ENCODE measurements at regions not wholly inside any gene's neighbourhood (a gene's known extent, or its start where the extent isn't known, plus 50 kb on each side); places are given as distances from the start of the nearest gene placed in this dataset.
"Not testable (repeated sequence)": the region's sequence is repeated elsewhere in the genome, so short reads cannot be mapped to it uniquely, and the experiment has no call there.

- no peaks in the 10 kb centered on the region for H3K79me2 ChIP-seq (ENCODE audit: low read length)
- H3K27ac ChIP-seq (ENCODE audit: low read length), result no peak overlapping the region
- H3K9me3 ChIP-seq (ENCODE audit: insufficient read depth, low read length), result no peaks in the 10 kb centered on the region
- no peak overlapping the region for H3K9ac ChIP-seq (ENCODE audit: low read length)
- H3K4me3 ChIP-seq (ENCODE audit: low read length), result no peak overlapping the region
- H3K36me3 ChIP-seq (replicated peaks; ENCODE audit: low read depth, low read length), result no peaks in the 10 kb centered on the region
- no peaks in the 10 kb centered on the region for H3K4me1 ChIP-seq (ENCODE audit: low read length)
- H3K27me3 ChIP-seq (ENCODE audit: low read depth, low read length), result no peaks in the 10 kb centered on the region
- no peak for TF ChIP-seq EZH2phosphoT487 (IDR thresholded peaks at IDR 0.05; ENCODE audit: low read depth)
- no peak for TF ChIP-seq CTCF (IDR thresholded peaks at IDR 0.05; ENCODE audit: low read depth, low read length)
- no peak overlapping the region for H3K4me2 ChIP-seq (ENCODE audit: low read length)
- H2AFZ ChIP-seq (ENCODE audit: low read depth, low read length), result no peak overlapping the region
- H4K20me1 ChIP-seq (ENCODE audit: insufficient read depth, low read length), result no peaks in the 10 kb centered on the region
These were observed 275.4 kb downstream of the FAT4 start for GRCh38 chr4:125590158-125590557.

- H3K9me3 ChIP-seq (ENCODE audit: insufficient read depth, low read length), result no peaks in the 10 kb centered on the region
- no peak overlapping the region for H3K9ac ChIP-seq (ENCODE audit: low read length)
- H3K27me3 ChIP-seq (ENCODE audit: low read depth, low read length), result no peaks in the 10 kb centered on the region
- no peak overlapping the region for H3K4me3 ChIP-seq (ENCODE audit: low read length)
- no peaks in the 10 kb centered on the region for H4K20me1 ChIP-seq (ENCODE audit: insufficient read depth, low read length)
- TF ChIP-seq EZH2phosphoT487 (IDR thresholded peaks at IDR 0.05; ENCODE audit: low read depth) (no peak), CTCF (IDR thresholded peaks at IDR 0.05; ENCODE audit: low read depth, low read length) (no peak)
- no peak overlapping the region for H2AFZ ChIP-seq (ENCODE audit: low read depth, low read length)
- no peak overlapping the region for H3K4me2 ChIP-seq (ENCODE audit: low read length)
- H3K4me1 ChIP-seq (ENCODE audit: low read length), result no peaks in the 10 kb centered on the region
- H3K79me2 ChIP-seq (ENCODE audit: low read length), result no peaks in the 10 kb centered on the region
- H3K27ac ChIP-seq (ENCODE audit: low read length), result no peak overlapping the region
- H3K36me3 ChIP-seq (replicated peaks; ENCODE audit: low read depth, low read length), result no peaks in the 10 kb centered on the region
These were observed 276.5 kb downstream of the FAT4 start for GRCh38 chr4:125591290-125591689.

- H3K27ac ChIP-seq (ENCODE audit: low read length), result no peak overlapping the region
- H3K4me2 ChIP-seq (ENCODE audit: low read length), result no peak overlapping the region
- no peak overlapping the region for H2AFZ ChIP-seq (ENCODE audit: low read depth, low read length)
- no peak overlapping the region for H3K4me3 ChIP-seq (ENCODE audit: low read length)
- H3K79me2 ChIP-seq (ENCODE audit: low read length), result no peaks in the 10 kb centered on the region
- no peaks in the 10 kb centered on the region for H4K20me1 ChIP-seq (ENCODE audit: insufficient read depth, low read length)
- no peaks in the 10 kb centered on the region for H3K4me1 ChIP-seq (ENCODE audit: low read length)
- no peak overlapping the region for H3K9ac ChIP-seq (ENCODE audit: low read length)
- no peaks in the 10 kb centered on the region for H3K27me3 ChIP-seq (ENCODE audit: low read depth, low read length)
- H3K36me3 ChIP-seq (replicated peaks; ENCODE audit: low read depth, low read length), result no peaks in the 10 kb centered on the region
- H3K9me3 ChIP-seq (ENCODE audit: insufficient read depth, low read length), result no peaks in the 10 kb centered on the region
- TF ChIP-seq EZH2phosphoT487 (IDR thresholded peaks at IDR 0.05; ENCODE audit: low read depth) (no peak), CTCF (IDR thresholded peaks at IDR 0.05; ENCODE audit: low read depth, low read length) (no peak)
These were observed 279.4 kb downstream of the FAT4 start for GRCh38 chr4:125594056-125594602.

- H3K27ac ChIP-seq (ENCODE audit: low read length); H3K27me3 ChIP-seq (ENCODE audit: low read depth, low read length); H3K79me2 ChIP-seq (ENCODE audit: low read length); H3K4me2 ChIP-seq (ENCODE audit: low read length); H4K20me1 ChIP-seq (ENCODE audit: insufficient read depth, low read length); H3K9ac ChIP-seq (ENCODE audit: low read length); H3K4me3 ChIP-seq (ENCODE audit: low read length); H2AFZ ChIP-seq (ENCODE audit: low read depth, low read length); H3K36me3 ChIP-seq (replicated peaks; ENCODE audit: low read depth, low read length); H3K9me3 ChIP-seq (ENCODE audit: insufficient read depth, low read length); H3K4me1 ChIP-seq (ENCODE audit: low read length): not testable (repeated sequence)
These were observed 291.2 kb downstream of the FAT4 start for GRCh38 chr4:125605926-125606325.
